ENCODE measurements at regions not wholly inside any gene's neighbourhood (a gene's known extent, or its start where the extent isn't known, plus 50 kb on each side); places are given as distances from the start of the nearest gene placed in this dataset.

- intact Hi-C loops (cut with DNase I; ENCODE audit: low total_unique reads): no loop called here
- TF ChIP-seq CTCF (IDR thresholded peaks at IDR 0.05): no peak
- TF ChIP-seq POLR2A (IDR thresholded peaks at IDR 0.05): no peak
- 55 to 69% methylated on average over 6 of the region's 6 CpGs for WGBS, 2 donors
- H3K4me3 ChIP-seq (ENCODE audit: low read depth, poor library complexity, severe bottlenecking): no peak overlapping the region
- DNase-seq (ENCODE audit: low spot score in 2 of 2): no peak
Measured at GRCh38 chr7:46153951-46154787, 233.1 kb upstream of the IGFBP3 start.

GRCh38 chr7:46153583-46153950 is 232.5 kb upstream of the IGFBP3 start:
- intact Hi-C loops (cut with DNase I; ENCODE audit: low total_unique reads): no loop called here
- 77 to 88% methylated on average over 1 of the region's 1 CpG for WGBS, 2 donors

GRCh38 chr7:46152696-46153095 is 231.6 kb upstream of the IGFBP3 start:
- WGBS, 2 donors: 58 to 69% methylated on average over 2 of the region's 2 CpGs
- no peak for TF ChIP-seq POLR2A (IDR thresholded peaks at IDR 0.05)
- TF ChIP-seq CTCF (IDR thresholded peaks at IDR 0.05): no peak
- intact Hi-C loops (cut with DNase I; ENCODE audit: low total_unique reads): no loop called here
- H3K4me3 ChIP-seq (ENCODE audit: low read depth, poor library complexity, severe bottlenecking): no peak overlapping the region
- DNase-seq (ENCODE audit: low spot score in 2 of 2): no peak

More at GRCh38 chr7:46153583-46153950, 232.5 kb upstream of the IGFBP3 start:
- no peak for DNase-seq (ENCODE audit: low spot score in 2 of 2)
- H3K4me3 ChIP-seq (ENCODE audit: low read depth, poor library complexity, severe bottlenecking): no peak overlapping the region
- TF ChIP-seq CTCF (IDR thresholded peaks at IDR 0.05): no peak
- TF ChIP-seq POLR2A (IDR thresholded peaks at IDR 0.05): no peak

- intact Hi-C loops (cut with DNase I; ENCODE audit: low total_unique reads): no loop called here
- no peak for DNase-seq (ENCODE audit: low spot score in 2 of 2)
- no peak for TF ChIP-seq CTCF (IDR thresholded peaks at IDR 0.05)
- TF ChIP-seq POLR2A (IDR thresholded peaks at IDR 0.05): no peak
- H3K4me3 ChIP-seq (ENCODE audit: low read depth, poor library complexity, severe bottlenecking): no peak overlapping the region
Measured at GRCh38 chr7:46150721-46151120, 229.6 kb upstream of the IGFBP3 start.

- H3K4me3 ChIP-seq (ENCODE audit: low read depth, poor library complexity, severe bottlenecking): no peak overlapping the region
- no peak for DNase-seq (ENCODE audit: low spot score in 2 of 2)
- no peak for TF ChIP-seq POLR2A (IDR thresholded peaks at IDR 0.05)
- no peak for TF ChIP-seq CTCF (IDR thresholded peaks at IDR 0.05)
- intact Hi-C loops (cut with DNase I; ENCODE audit: low total_unique reads): no loop called here
- 64 to 84% methylated on average over 1 of the region's 1 CpG for WGBS, 2 donors
Measured at GRCh38 chr7:46150202-46150601, 229.1 kb upstream of the IGFBP3 start.

- WGBS, 2 donors: 75 to 79% methylated on average over 2 of the region's 2 CpGs
- TF ChIP-seq POLR2A (IDR thresholded peaks at IDR 0.05): no peak
- TF ChIP-seq CTCF (IDR thresholded peaks at IDR 0.05): no peak
- DNase-seq (ENCODE audit: low spot score in 2 of 2): no peak
- intact Hi-C loops (cut with DNase I; ENCODE audit: low total_unique reads): no loop called here
- H3K4me3 ChIP-seq (ENCODE audit: low read depth, poor library complexity, severe bottlenecking): no peak overlapping the region
Measured at GRCh38 chr7:46147871-46148270, 226.8 kb upstream of the IGFBP3 start.
